ENCODE measurements at regions not wholly inside any gene's neighbourhood (a gene's known extent, or its start where the extent isn't known, plus 50 kb on each side); places are given as distances from the start of the nearest gene placed in this dataset.

- TF ChIP-seq CEBPB (IDR thresholded peaks at IDR 0.05) = no peak
- no peak for TF ChIP-seq MAX (IDR thresholded peaks at IDR 0.05)
- TF ChIP-seq REST (IDR thresholded peaks at IDR 0.05; ENCODE audit: low read depth) = no peak
- TF ChIP-seq ZBTB7A (IDR thresholded peaks at IDR 0.05; ENCODE audit: low read depth) = no peak
- no peak for TF ChIP-seq TEAD4 (IDR thresholded peaks at IDR 0.05)
Observed at GRCh38 chr12:94872007-94872653, 131.4 kb downstream of the NDUFA12 start.

Data from Ishikawa (cell line).